ENCODE measurements at regions not wholly inside any gene's neighbourhood (a gene's known extent, or its start where the extent isn't known, plus 50 kb on each side); places are given as distances from the start of the nearest gene placed in this dataset.

DNA sequence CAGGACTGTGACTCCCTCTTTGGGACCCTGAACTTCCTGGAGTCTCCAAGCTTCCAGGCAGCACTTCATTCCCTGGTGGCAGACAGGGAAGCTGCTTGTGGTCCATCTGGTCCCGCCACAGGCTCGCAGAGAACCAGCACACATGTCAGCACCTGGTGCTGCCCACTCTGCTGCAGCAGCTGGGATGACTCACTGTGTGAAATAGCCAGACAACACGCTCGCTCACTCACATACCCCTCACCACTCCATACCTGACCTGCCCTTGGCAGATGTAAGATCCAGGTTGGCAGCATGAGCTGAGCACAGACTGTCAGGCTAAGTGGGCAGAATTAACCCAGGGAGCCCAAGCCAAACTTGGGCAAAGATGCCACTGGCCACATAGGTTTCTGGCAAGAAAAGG lies 613.5 kb downstream of the PCDH18 start:
- no peak for TF ChIP-seq MAZ (IDR thresholded peaks at IDR 0.05; ENCODE audit: borderline replicate concordance, low read depth, low read length)
- no peak for TF ChIP-seq POLR2A (IDR thresholded peaks at IDR 0.05; ENCODE audit: low read length)
- TF ChIP-seq, protein P1, sequence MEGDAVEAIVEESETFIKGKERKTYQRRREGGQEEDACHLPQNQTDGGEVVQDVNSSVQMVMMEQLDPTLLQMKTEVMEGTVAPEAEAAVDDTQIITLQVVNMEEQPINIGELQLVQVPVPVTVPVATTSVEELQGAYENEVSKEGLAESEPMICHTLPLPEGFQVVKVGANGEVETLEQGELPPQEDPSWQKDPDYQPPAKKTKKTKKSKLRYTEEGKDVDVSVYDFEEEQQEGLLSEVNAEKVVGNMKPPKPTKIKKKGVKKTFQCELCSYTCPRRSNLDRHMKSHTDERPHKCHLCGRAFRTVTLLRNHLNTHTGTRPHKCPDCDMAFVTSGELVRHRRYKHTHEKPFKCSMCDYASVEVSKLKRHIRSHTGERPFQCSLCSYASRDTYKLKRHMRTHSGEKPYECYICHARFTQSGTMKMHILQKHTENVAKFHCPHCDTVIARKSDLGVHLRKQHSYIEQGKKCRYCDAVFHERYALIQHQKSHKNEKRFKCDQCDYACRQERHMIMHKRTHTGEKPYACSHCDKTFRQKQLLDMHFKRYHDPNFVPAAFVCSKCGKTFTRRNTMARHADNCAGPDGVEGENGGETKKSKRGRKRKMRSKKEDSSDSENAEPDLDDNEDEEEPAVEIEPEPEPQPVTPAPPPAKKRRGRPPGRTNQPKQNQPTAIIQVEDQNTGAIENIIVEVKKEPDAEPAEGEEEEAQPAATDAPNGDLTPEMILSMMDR (IDR thresholded peaks at IDR 0.05), result no peak
- no peak for TF ChIP-seq EHMT2 (IDR thresholded peaks at IDR 0.05; ENCODE audit: low read depth)
- no peak for TF ChIP-seq RFX5 (IDR thresholded peaks at IDR 0.05)
- TF ChIP-seq POLR2AphosphoS2 (conservative IDR thresholded peaks at IDR 0.05; ENCODE audit: low read length), result no peak
- TF ChIP-seq, protein P2, sequence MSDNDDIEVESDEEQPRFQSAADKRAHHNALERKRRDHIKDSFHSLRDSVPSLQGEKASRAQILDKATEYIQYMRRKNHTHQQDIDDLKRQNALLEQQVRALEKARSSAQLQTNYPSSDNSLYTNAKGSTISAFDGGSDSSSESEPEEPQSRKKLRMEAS (IDR thresholded peaks at IDR 0.05), result no peak
- no peak for TF ChIP-seq SREBF2 (IDR thresholded peaks at IDR 0.05)
- TF ChIP-seq, protein P3, sequence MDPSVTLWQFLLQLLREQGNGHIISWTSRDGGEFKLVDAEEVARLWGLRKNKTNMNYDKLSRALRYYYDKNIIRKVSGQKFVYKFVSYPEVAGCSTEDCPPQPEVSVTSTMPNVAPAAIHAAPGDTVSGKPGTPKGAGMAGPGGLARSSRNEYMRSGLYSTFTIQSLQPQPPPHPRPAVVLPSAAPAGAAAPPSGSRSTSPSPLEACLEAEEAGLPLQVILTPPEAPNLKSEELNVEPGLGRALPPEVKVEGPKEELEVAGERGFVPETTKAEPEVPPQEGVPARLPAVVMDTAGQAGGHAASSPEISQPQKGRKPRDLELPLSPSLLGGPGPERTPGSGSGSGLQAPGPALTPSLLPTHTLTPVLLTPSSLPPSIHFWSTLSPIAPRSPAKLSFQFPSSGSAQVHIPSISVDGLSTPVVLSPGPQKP (IDR thresholded peaks at IDR 0.05; ENCODE audit: low read depth, low read length), result no peak
- no peak for TF ChIP-seq HDAC2 (IDR thresholded peaks at IDR 0.05)
- no peak for TF ChIP-seq FOSB (CRISPR knock-in tag; IDR thresholded peaks at IDR 0.05)

Data from A549 (cell line).